Liver (tissue), 8 donors: ENCODE measurements at regions not wholly inside any gene's neighbourhood (a gene's known extent, or its start where the extent isn't known, plus 50 kb on each side); places are given as distances from the start of the nearest gene placed in this dataset.

ENCODE experiments used
- DNase-seq: peaks from one replicate; pipeline ENCODE4 v3.0.0-alpha.2; 2017; ENCODE audit warnings: low spot score
- H3K27ac ChIP-seq, 2 donors: one replicate each; pipeline ENCODE4 v1.7.0; 2013; ENCODE audit warnings: inconsistent platforms in 2 of 2, low read length in 2 of 2, control low read depth in 1 of 2, low read depth in 1 of 2, mild to moderate bottlenecking in 1 of 2
- H3K27me3 ChIP-seq, 4 donors: one replicate each; pipeline versions ENCODE4 v1.6.1 to v1.7.0; 2013; ENCODE audit warnings: low read length in 3 of 4, inconsistent platforms in 1 of 4, mild to moderate bottlenecking in 1 of 4, moderate library complexity in 1 of 4; ENCODE audit not compliant: control insufficient read depth in 4 of 4, insufficient read depth in 4 of 4
- H3K36me3 ChIP-seq, 4 donors: one replicate each; pipeline versions ENCODE4 v1.6.1 to v1.7.0; 2013; ENCODE audit warnings: low read length in 3 of 4, mild to moderate bottlenecking in 3 of 4, low read depth in 1 of 4, moderate library complexity in 1 of 4; ENCODE audit not compliant: control insufficient read depth in 4 of 4, insufficient read depth in 3 of 4
- H3K4me1 ChIP-seq, 4 donors: one replicate each; pipeline versions ENCODE4 v1.6.1 to v1.7.0; 2013; ENCODE audit warnings: low read length in 3 of 4, mild to moderate bottlenecking in 3 of 4, moderate library complexity in 1 of 4; ENCODE audit not compliant: control insufficient read depth in 4 of 4, insufficient read depth in 4 of 4
- H3K4me3 ChIP-seq, 3 donors: one replicate each; pipeline versions ENCODE4 v1.6.1 to v1.7.0; 2013; ENCODE audit warnings: low read length in 3 of 3, control low read depth in 1 of 3, low read depth in 1 of 3, mild to moderate bottlenecking in 1 of 3
- H3K9ac ChIP-seq, 2 donors: one replicate each; pipeline ENCODE4 v1.7.0; 2013; ENCODE audit warnings: low read length in 2 of 2, mild to moderate bottlenecking in 2 of 2, moderate library complexity in 2 of 2, control low read depth in 1 of 2, low read depth in 1 of 2
- H3K9me3 ChIP-seq, 4 donors: one replicate each; pipeline versions ENCODE4 v1.6.1 to v1.7.0; 2013; ENCODE audit warnings: low read length in 3 of 4; ENCODE audit not compliant: control insufficient read depth in 4 of 4
- EGR1 ChIP-seq, 2 donors: IDR thresholded peaks; 2 replicates each; pipeline ENCODE4 v1.6.1; 2016 to 2018; ENCODE audit warnings: antibody characterized with exemption in 2 of 2, low read depth in 2 of 2
- FOXA1 ChIP-seq: IDR thresholded peaks from 2 replicates; pipeline ENCODE4 v1.6.1; 2016; ENCODE audit warnings: antibody characterized with exemption
- FOXA2 ChIP-seq: IDR thresholded peaks from 2 replicates; pipeline ENCODE4 v1.6.1; 2016; ENCODE audit warnings: antibody characterized with exemption
- GABPA ChIP-seq, 2 donors: IDR thresholded peaks in 1 of 2; conservative IDR thresholded peaks in 1 of 2; 2 replicates each; pipeline ENCODE4 v1.6.1; 2016; ENCODE audit warnings: antibody characterized with exemption in 2 of 2, mild to moderate bottlenecking in 1 of 2, moderate library complexity in 1 of 2
- HNF4A ChIP-seq, 2 donors: conservative IDR thresholded peaks; 2 replicates each; pipeline ENCODE4 v1.6.1; 2016; ENCODE audit warnings: antibody characterized with exemption in 2 of 2, mild to moderate bottlenecking in 2 of 2
- HNF4G ChIP-seq: IDR thresholded peaks from 2 replicates; pipeline ENCODE4 v1.6.1; 2016; ENCODE audit warnings: antibody characterized with exemption
- JUND ChIP-seq, 2 donors: IDR thresholded peaks; 2 replicates each; pipeline ENCODE4 v1.6.1; 2016; ENCODE audit warnings: antibody characterized with exemption in 2 of 2
- MAX ChIP-seq: IDR thresholded peaks from 2 replicates; pipeline ENCODE4 v1.6.1; 2016; ENCODE audit warnings: antibody characterized with exemption
- NR2F2 ChIP-seq: IDR thresholded peaks from 2 replicates; pipeline ENCODE4 v1.6.1; 2016; ENCODE audit warnings: antibody characterized with exemption
- RAD21 ChIP-seq, 2 donors: IDR thresholded peaks; 2 replicates each; pipeline ENCODE4 v1.6.1; 2016; ENCODE audit warnings: antibody characterized with exemption in 2 of 2, mild to moderate bottlenecking in 2 of 2
- REST ChIP-seq: IDR thresholded peaks from 2 replicates; pipeline ENCODE4 v1.6.1; 2016; ENCODE audit warnings: antibody characterized with exemption, mild to moderate bottlenecking
- RXRA ChIP-seq, 2 donors: IDR thresholded peaks; 2 replicates each; pipeline ENCODE4 v1.6.1; 2017 to 2018; ENCODE audit warnings: antibody characterized with exemption in 2 of 2, mild to moderate bottlenecking in 1 of 2
- SP1 ChIP-seq: IDR thresholded peaks from 2 replicates; pipeline ENCODE4 v1.6.1; 2018; ENCODE audit warnings: antibody characterized with exemption, mild to moderate bottlenecking
- TAF1 ChIP-seq: conservative IDR thresholded peaks from 2 replicates; pipeline ENCODE4 v1.6.1; 2016; ENCODE audit warnings: antibody characterized with exemption, mild to moderate bottlenecking
- YY1 ChIP-seq: IDR thresholded peaks from 2 replicates; pipeline ENCODE4 v1.6.1; 2016; ENCODE audit warnings: antibody characterized with exemption, mild to moderate bottlenecking
- WGBS: extraction: QIAGEN DNeasy Blood & Tissue Kit; methylation state at CpG from one replicate; pipeline ENCODE4 v1.1.7; 2013; 5-methylcytosine and 5-hydroxymethylcytosine counted together
- TF ChIP-seq, protein P1 (sequence below): IDR thresholded peaks from 2 replicates; pipeline ENCODE4 v1.6.1; 2016; ENCODE audit warnings: antibody characterized with exemption
- TF ChIP-seq, protein P2 (sequence below): fragments of 150-350 bp; IDR thresholded peaks from 2 replicates; pipeline ENCODE4 v1.5.1; 2017; ENCODE audit warnings: improper control_type of control experiment, low read depth, low read length; ENCODE audit not compliant: missing input control
- TF ChIP-seq, protein P3 (sequence below): IDR thresholded peaks from 2 replicates; pipeline ENCODE4 v1.6.1; 2016; ENCODE audit warnings: antibody characterized with exemption
- donor health status: healthy.
- donor health status: healthy.
- donor health status: healthy.
- donor health status: healthy.
- donor health status: healthy.

GRCh38 chr14:101174980-101175606, 271.6 kb upstream of the RTL1 start:
- Histone ChIP-seq H3K9ac (no peak overlapping the region), H3K9me3 (peaks cover 0 to 1% (median 0%) of the 10 kb centered on the region in 4 donors), H3K27ac (no peak overlapping the region), H3K36me3 (no peaks in the 10 kb centered on the region), H3K4me1 (no peaks in the 10 kb centered on the region), H3K4me3 (no peak overlapping the region), H3K27me3 (peaks cover 0 to 3% (median under 1%) of the 10 kb centered on the region in 4 donors)
- WGBS: 77% methylated on average over 9 of the region's 9 CpGs
- DNase-seq: peak; percentile 28
- TF ChIP-seq HNF4G (no peak), SP1 (no peak), RXRA (IDR thresholded peaks at IDR 0.05) (no peak), RAD21 (IDR thresholded peaks at IDR 0.05) (no peak), REST (no peak), EGR1 (IDR thresholded peaks at IDR 0.05; ENCODE audit: low read depth in 2 of 2) (no peak), MAX (no peak), HNF4A (conservative IDR thresholded peaks at IDR 0.05) (no peak), GABPA (IDR thresholded peaks at IDR 0.05 in 1 of 2, conservative IDR thresholded peaks at IDR 0.05 in 1 of 2) (no peak), FOXA2 (no peak), TAF1 (no peak), YY1 (no peak), FOXA1 (no peak), JUND (IDR thresholded peaks at IDR 0.05) (no peak), NR2F2 (no peak)
- TF ChIP-seq, protein P1, sequence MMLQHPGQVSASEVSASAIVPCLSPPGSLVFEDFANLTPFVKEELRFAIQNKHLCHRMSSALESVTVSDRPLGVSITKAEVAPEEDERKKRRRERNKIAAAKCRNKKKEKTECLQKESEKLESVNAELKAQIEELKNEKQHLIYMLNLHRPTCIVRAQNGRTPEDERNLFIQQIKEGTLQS: no peak
- TF ChIP-seq, protein P2, sequence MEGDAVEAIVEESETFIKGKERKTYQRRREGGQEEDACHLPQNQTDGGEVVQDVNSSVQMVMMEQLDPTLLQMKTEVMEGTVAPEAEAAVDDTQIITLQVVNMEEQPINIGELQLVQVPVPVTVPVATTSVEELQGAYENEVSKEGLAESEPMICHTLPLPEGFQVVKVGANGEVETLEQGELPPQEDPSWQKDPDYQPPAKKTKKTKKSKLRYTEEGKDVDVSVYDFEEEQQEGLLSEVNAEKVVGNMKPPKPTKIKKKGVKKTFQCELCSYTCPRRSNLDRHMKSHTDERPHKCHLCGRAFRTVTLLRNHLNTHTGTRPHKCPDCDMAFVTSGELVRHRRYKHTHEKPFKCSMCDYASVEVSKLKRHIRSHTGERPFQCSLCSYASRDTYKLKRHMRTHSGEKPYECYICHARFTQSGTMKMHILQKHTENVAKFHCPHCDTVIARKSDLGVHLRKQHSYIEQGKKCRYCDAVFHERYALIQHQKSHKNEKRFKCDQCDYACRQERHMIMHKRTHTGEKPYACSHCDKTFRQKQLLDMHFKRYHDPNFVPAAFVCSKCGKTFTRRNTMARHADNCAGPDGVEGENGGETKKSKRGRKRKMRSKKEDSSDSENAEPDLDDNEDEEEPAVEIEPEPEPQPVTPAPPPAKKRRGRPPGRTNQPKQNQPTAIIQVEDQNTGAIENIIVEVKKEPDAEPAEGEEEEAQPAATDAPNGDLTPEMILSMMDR: no peak
- TF ChIP-seq, protein P3, sequence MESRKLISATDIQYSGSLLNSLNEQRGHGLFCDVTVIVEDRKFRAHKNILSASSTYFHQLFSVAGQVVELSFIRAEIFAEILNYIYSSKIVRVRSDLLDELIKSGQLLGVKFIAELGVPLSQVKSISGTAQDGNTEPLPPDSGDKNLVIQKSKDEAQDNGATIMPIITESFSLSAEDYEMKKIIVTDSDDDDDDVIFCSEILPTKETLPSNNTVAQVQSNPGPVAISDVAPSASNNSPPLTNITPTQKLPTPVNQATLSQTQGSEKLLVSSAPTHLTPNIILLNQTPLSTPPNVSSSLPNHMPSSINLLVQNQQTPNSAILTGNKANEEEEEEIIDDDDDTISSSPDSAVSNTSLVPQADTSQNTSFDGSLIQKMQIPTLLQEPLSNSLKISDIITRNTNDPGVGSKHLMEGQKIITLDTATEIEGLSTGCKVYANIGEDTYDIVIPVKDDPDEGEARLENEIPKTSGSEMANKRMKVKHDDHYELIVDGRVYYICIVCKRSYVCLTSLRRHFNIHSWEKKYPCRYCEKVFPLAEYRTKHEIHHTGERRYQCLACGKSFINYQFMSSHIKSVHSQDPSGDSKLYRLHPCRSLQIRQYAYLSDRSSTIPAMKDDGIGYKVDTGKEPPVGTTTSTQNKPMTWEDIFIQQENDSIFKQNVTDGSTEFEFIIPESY: no peak
